ENCODE measurements at regions not wholly inside any gene's neighbourhood (a gene's known extent, or its start where the extent isn't known, plus 50 kb on each side); places are given as distances from the start of the nearest gene placed in this dataset.
A peak's percentile ranks its signal among the peaks of the same experiment; 100 is the strongest.

GRCh38 chr1:70675737-70676156 lies 264.7 kb downstream of the CTH start (continued):
- peak; percentile 85 for TF ChIP-seq PKNOX1 (IDR thresholded peaks at IDR 0.05)
- no peak for TF ChIP-seq MECOM (CRISPR knock-in tag; IDR thresholded peaks at IDR 0.05)
- TF ChIP-seq NR2C1 (IDR thresholded peaks at IDR 0.05): no peak
- TF ChIP-seq NR2C1 (tag; IDR thresholded peaks at IDR 0.05): no peak
- no peak for TF ChIP-seq ZNF75A (CRISPR knock-in tag; IDR thresholded peaks at IDR 0.05)
- peak; percentile 77; the same call in 1 of the 2 replicates for TF ChIP-seq GATAD2B (IDR thresholded peaks at IDR 0.05; ENCODE audit: borderline replicate concordance)
- no peak for TF ChIP-seq HNRNPLL (IDR thresholded peaks at IDR 0.05; ENCODE audit: low read depth, low read length, poor library complexity, severe bottlenecking)
- TF ChIP-seq PHF20 (IDR thresholded peaks at IDR 0.05; ENCODE audit: partially characterized antibody): no peak
- no peak for TF ChIP-seq SUPT5H (IDR thresholded peaks at IDR 0.05)
- TF ChIP-seq ETV6 (IDR thresholded peaks at IDR 0.05; ENCODE audit: borderline replicate concordance in 1 of 2, low read depth in 2 of 2, low read length in 1 of 2): peak in 1 of 2 experiments; percentile 60; a peak in 1 of 4 replicates
- no peak for TF ChIP-seq ETV6 (CRISPR knock-in tag; IDR thresholded peaks at IDR 0.05; ENCODE audit: borderline replicate concordance)
- 0 out of 2 replicates have a peak, but pooled peaks have one; percentile 74 for TF ChIP-seq RUNX1 (IDR thresholded peaks at IDR 0.05; ENCODE audit: low read depth)
- no peak for TF ChIP-seq ZHX1 (conservative IDR thresholded peaks at IDR 0.05; ENCODE audit: low read length)
- TF ChIP-seq ZNF384 (IDR thresholded peaks at IDR 0.05; ENCODE audit: low read depth, low read length): no peak
- TF ChIP-seq FOXP1 (CRISPR knock-in tag; IDR thresholded peaks at IDR 0.05): no peak
- no peak for TF ChIP-seq CBX8 (IDR thresholded peaks at IDR 0.05; ENCODE audit: borderline replicate concordance, extremely low read depth, low read depth, low read length, poor library complexity, severe bottlenecking)
- 0 out of 2 replicates have a peak, but pooled peaks have one; percentile 57 for TF ChIP-seq HLTF (IDR thresholded peaks at IDR 0.05)
- TF ChIP-seq ZNF398 (CRISPR knock-in tag; IDR thresholded peaks at IDR 0.05): no peak
- no peak for TF ChIP-seq PREB (CRISPR knock-in tag; IDR thresholded peaks at IDR 0.05)
- no peak for TF ChIP-seq OTX1 (CRISPR knock-in tag; IDR thresholded peaks at IDR 0.05)
- TF ChIP-seq PURB (CRISPR knock-in tag; IDR thresholded peaks at IDR 0.05; ENCODE audit: low read depth): no peak

Data from K562 (cell line).